ENCODE measurements at regions not wholly inside any gene's neighbourhood (a gene's known extent, or its start where the extent isn't known, plus 50 kb on each side); places are given as distances from the start of the nearest gene placed in this dataset.

- no peaks in the 10 kb centered on the region for H3K79me1 ChIP-seq (ENCODE audit: low read depth, low read length)
- H2BK120ac ChIP-seq (ENCODE audit: low read depth, low read length): no peak overlapping the region
- H3K27me3 ChIP-seq (ENCODE audit: control insufficient read depth in 3 of 3, insufficient read depth in 3 of 3, low read depth in 1 of 3, low read length in 3 of 3): no peaks in the 10 kb centered on the region
- H4K8ac ChIP-seq (ENCODE audit: low read depth, low read length): no peak overlapping the region
- H2BK12ac ChIP-seq (ENCODE audit: low read length): no peak overlapping the region
- no peak overlapping the region for H3K4me3 ChIP-seq (ENCODE audit: low read length in 2 of 2)
- no peak overlapping the region for H2AFZ ChIP-seq (ENCODE audit: low read length)
- H3K23ac ChIP-seq (ENCODE audit: low read depth, low read length, poor library complexity): no peak overlapping the region
- no peak overlapping the region for H4K91ac ChIP-seq (ENCODE audit: low read depth, low read length, poor library complexity)
- no peaks in the 10 kb centered on the region for H3K9me3 ChIP-seq (replicated peaks in 1 of 2; ENCODE audit: control insufficient read depth in 2 of 2, insufficient read depth in 1 of 2, low read depth in 1 of 2, low read length in 2 of 2)
- no peak overlapping the region for H3K9ac ChIP-seq (ENCODE audit: low read depth, low read length, poor library complexity)
- no peak overlapping the region for H3K14ac ChIP-seq (ENCODE audit: low read length)
- H3K36me3 ChIP-seq (replicated peaks in 1 of 2; ENCODE audit: control insufficient read depth in 2 of 2, insufficient read depth in 2 of 2, low read length in 2 of 2): no peaks in the 10 kb centered on the region
- H3K27ac ChIP-seq (replicated peaks; ENCODE audit: low read length): no peak overlapping the region
- H2AK5ac ChIP-seq (ENCODE audit: low read depth, low read length): no peak overlapping the region
- H2BK15ac ChIP-seq (ENCODE audit: low read length): no peak overlapping the region
- no peak overlapping the region for H3K18ac ChIP-seq (ENCODE audit: low read length)
- no peaks in the 10 kb centered on the region for H3K4me1 ChIP-seq (ENCODE audit: control insufficient read depth in 2 of 2, insufficient read depth in 1 of 2, low read depth in 1 of 2, low read length in 2 of 2)
- no peak for DNase-seq (ENCODE audit: low spot score)
- no CpG with 5 or more reads among the region's 4 CpGs for WGBS, 2 donors (ENCODE audit: extremely low coverage in 2 of 2, insufficient read length in 2 of 2, insufficient replicate concordance in 1 of 2)
- H2BK5ac ChIP-seq (ENCODE audit: low read length): no peak overlapping the region
- no peak overlapping the region for H3K4ac ChIP-seq (ENCODE audit: low read length)
- H3K4me2 ChIP-seq (ENCODE audit: insufficient read depth, low read length, poor library complexity, severe bottlenecking): no peak overlapping the region
These were observed 236.0 kb upstream of the ZNF717 start for GRCh38 chr3:76021376-76021775.

- Histone ChIP-seq H2BK15ac (ENCODE audit: low read length) (no peak overlapping the region), H2BK12ac (ENCODE audit: low read length) (no peak overlapping the region), H3K18ac (ENCODE audit: low read length) (no peak overlapping the region), H3K27me3 (ENCODE audit: control insufficient read depth in 3 of 3, insufficient read depth in 3 of 3, low read depth in 1 of 3, low read length in 3 of 3) (no peaks in the 10 kb centered on the region), H3K14ac (ENCODE audit: low read length) (no peak overlapping the region), H3K79me1 (ENCODE audit: low read depth, low read length) (no peaks in the 10 kb centered on the region), H3K36me3 (replicated peaks in 1 of 2; ENCODE audit: control insufficient read depth in 2 of 2, insufficient read depth in 2 of 2, low read length in 2 of 2) (no peaks in the 10 kb centered on the region), H3K9ac (ENCODE audit: low read depth, low read length, poor library complexity) (no peak overlapping the region), H3K4me3 (ENCODE audit: low read length in 2 of 2) (no peak overlapping the region), H4K91ac (ENCODE audit: low read depth, low read length, poor library complexity) (no peak overlapping the region), H2BK120ac (ENCODE audit: low read depth, low read length) (no peak overlapping the region), H3K9me3 (replicated peaks in 1 of 2; ENCODE audit: control insufficient read depth in 2 of 2, insufficient read depth in 1 of 2, low read depth in 1 of 2, low read length in 2 of 2) (no peaks in the 10 kb centered on the region), H3K27ac (replicated peaks; ENCODE audit: low read length) (no peak overlapping the region), H3K4ac (ENCODE audit: low read length) (no peak overlapping the region), H2AK5ac (ENCODE audit: low read depth, low read length) (no peak overlapping the region), H3K4me2 (ENCODE audit: insufficient read depth, low read length, poor library complexity, severe bottlenecking) (no peak overlapping the region), H2AFZ (ENCODE audit: low read length) (no peak overlapping the region), H3K23ac (ENCODE audit: low read depth, low read length, poor library complexity) (no peak overlapping the region), H4K8ac (ENCODE audit: low read depth, low read length) (no peak overlapping the region), H3K4me1 (ENCODE audit: control insufficient read depth in 2 of 2, insufficient read depth in 1 of 2, low read depth in 1 of 2, low read length in 2 of 2) (no peaks in the 10 kb centered on the region), H2BK5ac (ENCODE audit: low read length) (no peak overlapping the region)
- WGBS, 2 donors (ENCODE audit: extremely low coverage in 2 of 2, insufficient read length in 2 of 2, insufficient replicate concordance in 1 of 2): no CpG with 5 or more reads among the region's 2 CpGs
- DNase-seq (ENCODE audit: low spot score): no peak
These were observed 239.3 kb upstream of the ZNF717 start for GRCh38 chr3:76024640-76025039.

GRCh38 chr3:76025561-76025960 is 240.2 kb upstream of the ZNF717 start:
- Histone ChIP-seq H2BK15ac (ENCODE audit: low read length) (no peak overlapping the region), H3K4me1 (ENCODE audit: control insufficient read depth in 2 of 2, insufficient read depth in 1 of 2, low read depth in 1 of 2, low read length in 2 of 2) (no peaks in the 10 kb centered on the region), H3K4ac (ENCODE audit: low read length) (no peak overlapping the region), H3K23ac (ENCODE audit: low read depth, low read length, poor library complexity) (no peak overlapping the region), H3K4me2 (ENCODE audit: insufficient read depth, low read length, poor library complexity, severe bottlenecking) (no peak overlapping the region), H4K91ac (ENCODE audit: low read depth, low read length, poor library complexity) (no peak overlapping the region), H3K27ac (replicated peaks; ENCODE audit: low read length) (no peak overlapping the region), H2BK120ac (ENCODE audit: low read depth, low read length) (no peak overlapping the region), H2AK5ac (ENCODE audit: low read depth, low read length) (no peak overlapping the region), H2BK12ac (ENCODE audit: low read length) (no peak overlapping the region), H3K9me3 (replicated peaks in 1 of 2; ENCODE audit: control insufficient read depth in 2 of 2, insufficient read depth in 1 of 2, low read depth in 1 of 2, low read length in 2 of 2) (no peaks in the 10 kb centered on the region), H3K14ac (ENCODE audit: low read length) (no peak overlapping the region), H3K36me3 (replicated peaks in 1 of 2; ENCODE audit: control insufficient read depth in 2 of 2, insufficient read depth in 2 of 2, low read length in 2 of 2) (no peaks in the 10 kb centered on the region), H3K79me1 (ENCODE audit: low read depth, low read length) (no peaks in the 10 kb centered on the region), H3K27me3 (ENCODE audit: control insufficient read depth in 3 of 3, insufficient read depth in 3 of 3, low read depth in 1 of 3, low read length in 3 of 3) (no peaks in the 10 kb centered on the region), H3K4me3 (ENCODE audit: low read length in 2 of 2) (no peak overlapping the region), H3K9ac (ENCODE audit: low read depth, low read length, poor library complexity) (no peak overlapping the region), H3K18ac (ENCODE audit: low read length) (no peak overlapping the region), H2AFZ (ENCODE audit: low read length) (no peak overlapping the region), H4K8ac (ENCODE audit: low read depth, low read length) (no peak overlapping the region), H2BK5ac (ENCODE audit: low read length) (no peak overlapping the region)
- DNase-seq (ENCODE audit: low spot score): no peak
- no CpG with 5 or more reads among the region's 1 CpG for WGBS, 2 donors (ENCODE audit: extremely low coverage in 2 of 2, insufficient read length in 2 of 2, insufficient replicate concordance in 1 of 2)

GRCh38 chr3:76026379-76026778 is 241.0 kb upstream of the ZNF717 start:
- DNase-seq (ENCODE audit: low spot score): no peak

More at GRCh38 chr3:76026379-76026778, 241.0 kb upstream of the ZNF717 start:
- Histone ChIP-seq H4K91ac (ENCODE audit: low read depth, low read length, poor library complexity) (no peak overlapping the region), H3K4ac (ENCODE audit: low read length) (no peak overlapping the region), H3K9ac (ENCODE audit: low read depth, low read length, poor library complexity) (no peak overlapping the region), H3K9me3 (replicated peaks in 1 of 2; ENCODE audit: control insufficient read depth in 2 of 2, insufficient read depth in 1 of 2, low read depth in 1 of 2, low read length in 2 of 2) (no peaks in the 10 kb centered on the region), H2AFZ (ENCODE audit: low read length) (no peak overlapping the region), H4K8ac (ENCODE audit: low read depth, low read length) (no peak overlapping the region), H3K18ac (ENCODE audit: low read length) (no peak overlapping the region), H2AK5ac (ENCODE audit: low read depth, low read length) (no peak overlapping the region), H3K79me1 (ENCODE audit: low read depth, low read length) (no peaks in the 10 kb centered on the region), H3K4me3 (ENCODE audit: low read length in 2 of 2) (no peak overlapping the region), H3K23ac (ENCODE audit: low read depth, low read length, poor library complexity) (no peak overlapping the region), H2BK120ac (ENCODE audit: low read depth, low read length) (no peak overlapping the region), H3K27ac (replicated peaks; ENCODE audit: low read length) (no peak overlapping the region), H3K36me3 (replicated peaks in 1 of 2; ENCODE audit: control insufficient read depth in 2 of 2, insufficient read depth in 2 of 2, low read length in 2 of 2) (no peaks in the 10 kb centered on the region), H2BK12ac (ENCODE audit: low read length) (no peak overlapping the region), H3K27me3 (ENCODE audit: control insufficient read depth in 3 of 3, insufficient read depth in 3 of 3, low read depth in 1 of 3, low read length in 3 of 3) (no peaks in the 10 kb centered on the region), H3K4me2 (ENCODE audit: insufficient read depth, low read length, poor library complexity, severe bottlenecking) (no peak overlapping the region), H2BK5ac (ENCODE audit: low read length) (no peak overlapping the region), H2BK15ac (ENCODE audit: low read length) (no peak overlapping the region), H3K4me1 (ENCODE audit: control insufficient read depth in 2 of 2, insufficient read depth in 1 of 2, low read depth in 1 of 2, low read length in 2 of 2) (no peaks in the 10 kb centered on the region), H3K14ac (ENCODE audit: low read length) (no peak overlapping the region)

Measured in neuronal stem cell (in vitro differentiated cells).